HEK293T (cell line): ENCODE measurements at regions not wholly inside any gene's neighbourhood (a gene's known extent, or its start where the extent isn't known, plus 50 kb on each side); places are given as distances from the start of the nearest gene placed in this dataset.

Source experiments
- BHLHE40 ChIP-seq: fragments of 450-650 bp; IDR thresholded peaks from 2 replicates; pipeline ENCODE4 v1.6.1; 2016; ENCODE audit warnings: mild to moderate bottlenecking, moderate library complexity, borderline replicate concordance
- ELF4 ChIP-seq: fragments of 450-650 bp; IDR thresholded peaks from 2 replicates; pipeline ENCODE4 v1.6.1; 2017; ENCODE audit warnings: antibody characterized with exemption
- L3MBTL2 ChIP-seq: fragments of 450-650 bp; conservative IDR thresholded peaks from 2 replicates; pipeline ENCODE4 v1.6.1; 2016; ENCODE audit warnings: mild to moderate bottlenecking

DNA sequence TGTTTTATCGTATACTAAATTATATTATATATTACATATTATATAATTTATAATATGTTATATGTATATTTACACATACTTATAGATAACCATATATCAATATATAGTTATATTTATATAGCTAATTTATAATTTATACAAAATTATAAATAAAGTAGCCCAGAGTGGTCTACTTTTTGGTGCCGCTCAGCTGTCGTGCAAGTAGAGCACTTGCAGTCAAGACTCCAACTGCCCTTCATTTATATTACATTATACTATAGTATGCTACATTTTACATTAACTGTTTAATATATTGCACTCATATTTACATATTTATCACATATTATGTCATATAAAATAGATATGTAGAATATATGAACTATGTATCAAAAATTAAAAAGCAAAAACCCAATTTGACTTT lies 1124.7 kb upstream of the MIR17HG start:
- no peak for TF ChIP-seq BHLHE40
- no peak for TF ChIP-seq ELF4
- no peak for TF ChIP-seq L3MBTL2
